K562 (cell line): ENCODE measurements at regions not wholly inside any gene's neighbourhood (a gene's known extent, or its start where the extent isn't known, plus 50 kb on each side); places are given as distances from the start of the nearest gene placed in this dataset.

Source experiments
- ATAC-seq: fragments of 200-7000 bp; cut with Tn5 transposase; 3 replicates; pipeline ENCODE4 v1.9.1; 2020; ENCODE audit warnings: moderate library complexity
- BruUV-seq: library from RNA; stranded (reverse); fragments of 400-500 nt; replicated peaks from 2 replicates; lab custom pipeline; 2021; lab: Mats Ljungman, UMichigan
- CTCF ChIA-PET: fragments of 300-600 bp; formaldehyde crosslinking; extraction: SDS; loops from one replicate; lab custom pipeline; 2021; ENCODE audit warnings: low intra/inter-chr PET ratio; lab: Yijun Ruan, JAX
- POLR2A ChIA-PET: fragments of 300-600, 350-650 bp; sonication (Branson Sonifier 250); formaldehyde crosslinking; extraction: SDS; loops from one replicate; lab custom pipeline; 2021; ENCODE audit warnings: antibody characterized with exemption, inconsistent platforms; lab: Yijun Ruan, JAX
- DNase-seq, 4 experiments: peaks; one replicate each; pipeline versions ENCODE4 v3.0.0 to v3.0.0-alpha.2; 2011 to 2018; ENCODE audit warnings: low spot score in 3 of 4, mixed read lengths in 3 of 4; ENCODE audit errors: extremely low read depth in 1 of 4
- FAIRE-seq: peaks from 2 replicates; lab custom pipeline; 2011; peaks lifted over from hg19 to GRCh38; lab: Jason Lieb, UNC
- H2AFZ ChIP-seq: 2 replicates; pipeline ENCODE4 v1.6.0; 2011; ENCODE audit warnings: low read depth, low read length, control low read depth, inconsistent platforms
- H3K27ac ChIP-seq: fragments of 200-600 bp; 3 replicates; pipeline ENCODE4 v1.8.0; 2011; ENCODE audit warnings: low read depth, mild to moderate bottlenecking, control low read depth, inconsistent platforms, low read length, moderate library complexity, mixed read lengths; ENCODE audit errors: extremely low read depth
- H3K27me3 ChIP-seq, 2 experiments: fragments of 300-600 bp in 1 of 2; 2 replicates in 1 of 2; 3 replicates in 1 of 2; pipeline versions ENCODE4 v1.6.0 to v1.8.0; 2011; ENCODE audit warnings: inconsistent platforms in 2 of 2, low read length in 2 of 2, mild to moderate bottlenecking in 1 of 2, mixed read lengths in 1 of 2, moderate library complexity in 1 of 2; ENCODE audit not compliant: control insufficient read depth in 2 of 2, insufficient read depth in 2 of 2
- H3K36me3 ChIP-seq: fragments of 300-600 bp; 3 replicates; pipeline ENCODE4 v1.8.0; 2011; ENCODE audit warnings: mild to moderate bottlenecking, low read length, inconsistent platforms; ENCODE audit not compliant: control insufficient read depth, insufficient read depth
- H3K4me1 ChIP-seq, 2 experiments: fragments of 200-600 bp in 1 of 2; replicated peaks in 1 of 2; 2 replicates in 1 of 2; 3 replicates in 1 of 2; pipeline versions ENCODE4 v1.5.1 to v1.8.0; 2011; ENCODE audit warnings: inconsistent platforms in 2 of 2, low read length in 2 of 2, mild to moderate bottlenecking in 1 of 2, mixed read lengths in 1 of 2, moderate library complexity in 1 of 2; ENCODE audit not compliant: control insufficient read depth in 2 of 2, insufficient read depth in 2 of 2
- H3K4me2 ChIP-seq: 2 replicates; pipeline ENCODE4 v1.6.1; 2011; ENCODE audit warnings: low read length, control low read depth, inconsistent platforms, mixed read lengths; ENCODE audit not compliant: insufficient read depth
- H3K4me3 ChIP-seq: fragments of 200-600 bp; sonication (generic), shearing (Covaris generic); 2 replicates; pipeline ENCODE4 v1.5.1; 2016; ENCODE audit warnings: control low read depth, inconsistent platforms
- H3K79me2 ChIP-seq: fragments of 200-600 bp; 3 replicates; pipeline ENCODE4 v1.8.0; 2011; ENCODE audit warnings: low read length, inconsistent platforms; ENCODE audit not compliant: control insufficient read depth, insufficient read depth
- H3K9ac ChIP-seq, 2 experiments: 2 replicates each; pipeline versions ENCODE4 v1.6.0 to v1.6.1; 2011; ENCODE audit warnings: low read depth in 2 of 2, low read length in 2 of 2, control low read depth in 1 of 2, inconsistent platforms in 1 of 2, mild to moderate bottlenecking in 1 of 2, mixed read lengths in 1 of 2; ENCODE audit not compliant: insufficient read depth in 1 of 2
- H3K9me1 ChIP-seq: one replicate; pipeline ENCODE4 v1.6.0; 2011; ENCODE audit warnings: inconsistent platforms, mild to moderate bottlenecking, low read length, moderate library complexity; ENCODE audit not compliant: control insufficient read depth, insufficient read depth
- H3K9me3 ChIP-seq: replicated peaks from 2 replicates; pipeline ENCODE4 v1.5.1; 2011; ENCODE audit warnings: low read depth, low read length, inconsistent platforms; ENCODE audit not compliant: control insufficient read depth, insufficient read depth
- H4K20me1 ChIP-seq: replicated peaks from 2 replicates; pipeline ENCODE4 v1.6.1; 2011; ENCODE audit warnings: low read length, inconsistent platforms, mixed read lengths; ENCODE audit not compliant: control insufficient read depth, insufficient read depth
- ARID3B ChIP-seq: fragments of 250-450 bp; sonication (Bioruptor Pico); IDR thresholded peaks from 2 replicates; pipeline ENCODE4 v1.4.0; 2020; ENCODE audit warnings: borderline replicate concordance
- NFE2L1 ChIP-seq: fragments of 450-650 bp; IDR thresholded peaks from 2 replicates; pipeline ENCODE4 v1.6.1; 2016; ENCODE audit warnings: missing genetic modification characterization, low read depth, mild to moderate bottlenecking, missing compliant biosample characterization, moderate library complexity, borderline replicate concordance
- NFIC ChIP-seq: fragments of 450-650 bp; IDR thresholded peaks from 2 replicates; pipeline ENCODE4 v1.6.1; 2017; ENCODE audit warnings: mild to moderate bottlenecking, inconsistent platforms
- NFIX ChIP-seq: fragments of 250-450 bp; sonication (Bioruptor Pico); IDR thresholded peaks from 2 replicates; pipeline ENCODE4 v1.4.0; 2020; ENCODE audit warnings: low read depth, mild to moderate bottlenecking, moderate library complexity
- RNF219 ChIP-seq: fragments of 250-450 bp; sonication (Bioruptor Pico); IDR thresholded peaks from 2 replicates; pipeline ENCODE4 v1.5.0; 2022; ENCODE audit warnings: mild to moderate bottlenecking
- SMC3 ChIP-seq: conservative IDR thresholded peaks from 2 replicates; pipeline ENCODE4 v1.6.1; 2011; ENCODE audit warnings: low read depth, low read length, improper control_type of control experiment; ENCODE audit not compliant: insufficient read depth
- ZNF146 ChIP-seq: IDR thresholded peaks from one replicate; pipeline ENCODE4 v1.6.1; 2018; ENCODE audit warnings: missing compliant biosample characterization; ENCODE audit not compliant: unreplicated experiment
- in situ Hi-C: fragments of 300-500 bp; cut with MboI; formaldehyde crosslinking; loops from 4 replicates; pipeline ENCODE4 v1.15.0; 2018; ENCODE audit warnings: inconsistent platforms, mixed read lengths
- intact Hi-C: fragments of 100-400 bp; cut with micrococcal nuclease; formaldehyde crosslinking; loops from 2 replicates; pipeline ENCODE4 v1.14.2; 2022

GRCh38 chr3:20604659-20605058, 418.7 kb upstream of the SGO1 start:
- in situ Hi-C loops (no loop called here), intact Hi-C loops (no loop called here)
- no peaks in the 10 kb centered on the region for H4K20me1 ChIP-seq
- no peak overlapping the region for H3K4me3 ChIP-seq
- H3K9me1 ChIP-seq: no peaks in the 10 kb centered on the region
- H3K27ac ChIP-seq: no peak overlapping the region
- TF ChIP-seq RNF219 (CRISPR knock-in tag) (no peak), SMC3 (no peak), NFIC (peak; percentile 74), NFE2L1 (tag) (no peak), ZNF146 (CRISPR knock-in tag) (no peak), NFIX (CRISPR knock-in tag) (peak; percentile 10; the same call in 1 of the 2 replicates), ARID3B (no peak)
- no peak overlapping the region for H2AFZ ChIP-seq
- CTCF ChIA-PET: no interaction called here
- H3K36me3 ChIP-seq: no peaks in the 10 kb centered on the region
- no TSS peak for BruUV-seq
- FAIRE-seq (no peak), DNase-seq (no peak), ATAC-seq (no peak)
- H3K9ac ChIP-seq: no peak overlapping the region
- H3K79me2 ChIP-seq: no peaks in the 10 kb centered on the region
- no peaks in the 10 kb centered on the region for H3K27me3 ChIP-seq
- no peaks in the 10 kb centered on the region for H3K4me1 ChIP-seq
- no peak overlapping the region for H3K4me2 ChIP-seq
- H3K9me3 ChIP-seq: no peaks in the 10 kb centered on the region
- POLR2A ChIA-PET: interaction anchor here (1.6 kb wide), 1 partner anchor 9 kb away, joined by 5 read pairs; no protein-coding TSS in a partner anchor
